ENCODE measurements at regions not wholly inside any gene's neighbourhood (a gene's known extent, or its start where the extent isn't known, plus 50 kb on each side); places are given as distances from the start of the nearest gene placed in this dataset.

DNA sequence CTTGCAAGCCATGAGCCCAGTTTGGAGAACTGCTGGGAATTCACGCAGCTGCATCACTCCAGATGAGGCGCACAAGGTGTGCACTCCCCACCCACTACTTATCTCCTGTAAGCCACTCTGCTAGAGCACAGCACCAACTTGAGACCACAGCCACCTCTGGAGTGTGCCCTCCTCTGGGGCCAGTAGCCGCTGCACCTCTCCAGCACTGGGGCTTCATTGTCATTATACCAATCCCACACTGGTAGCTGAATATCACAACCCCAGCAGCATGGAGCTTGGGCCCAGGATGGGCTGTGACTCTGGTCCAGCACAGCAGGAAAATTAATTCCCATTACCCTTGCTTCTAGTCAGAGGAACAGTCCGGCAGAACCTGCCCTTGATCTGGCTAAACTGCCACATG lies 125.6 kb downstream of the LSM5 start:
- peaks cover 26% of the 10 kb centered on the region for H3K27me3 Mint-ChIP-seq (ENCODE audit: low read depth)
- H3K4me3 Mint-ChIP-seq: no peak overlapping the region

GRCh38 chr7:32360127-32360526 lies 130.1 kb downstream of the LSM5 start:
- no peak overlapping the region for H3K4me3 Mint-ChIP-seq
- no peaks in the 10 kb centered on the region for H3K4me1 Mint-ChIP-seq
- no peak for TF ChIP-seq CTCF (IDR thresholded peaks at IDR 0.05; ENCODE audit: unreplicated experiment in 3 of 3)
- H3K9me3 Mint-ChIP-seq: no peaks in the 10 kb centered on the region
- no peaks in the 10 kb centered on the region for H3K36me3 Mint-ChIP-seq (ENCODE audit: low read depth)
- H3K27me3 Mint-ChIP-seq (ENCODE audit: low read depth): peaks cover 21% of the 10 kb centered on the region
- H3K27ac Mint-ChIP-seq: no peak overlapping the region

More for the DNA sequence above, 125.6 kb downstream of the LSM5 start:
- TF ChIP-seq CTCF (IDR thresholded peaks at IDR 0.05; ENCODE audit: unreplicated experiment in 3 of 3): no peak
- Mint-ChIP-seq H3K9me3 (peaks cover 8% of the 10 kb centered on the region), H3K36me3 (ENCODE audit: low read depth) (no peaks in the 10 kb centered on the region), H3K27ac (no peak overlapping the region), H3K4me1 (no peaks in the 10 kb centered on the region)

GRCh38 chr7:32357535-32358277 lies 132.5 kb downstream of the LSM5 start:
- Mint-ChIP-seq H3K9me3 (no peaks in the 10 kb centered on the region), H3K27ac (no peak overlapping the region), H3K4me3 (no peak overlapping the region), H3K36me3 (ENCODE audit: low read depth) (no peaks in the 10 kb centered on the region), H3K27me3 (ENCODE audit: low read depth) (peaks cover 24% of the 10 kb centered on the region), H3K4me1 (no peaks in the 10 kb centered on the region)
- peak in 1 of 3 experiments; percentile 26 for TF ChIP-seq CTCF (IDR thresholded peaks at IDR 0.05; ENCODE audit: unreplicated experiment in 3 of 3)

GRCh38 chr7:32347244-32347828 lies 142.8 kb downstream of the LSM5 start:
- peaks cover 8% of the 10 kb centered on the region for H3K27me3 Mint-ChIP-seq (ENCODE audit: low read depth)
- peak; percentile 47 to 62 (median 54) for TF ChIP-seq CTCF (IDR thresholded peaks at IDR 0.05; ENCODE audit: unreplicated experiment in 3 of 3)
- H3K27ac Mint-ChIP-seq: no peak overlapping the region
- H3K4me3 Mint-ChIP-seq: no peak overlapping the region
- no peaks in the 10 kb centered on the region for H3K4me1 Mint-ChIP-seq
- H3K9me3 Mint-ChIP-seq: no peaks in the 10 kb centered on the region
- no peaks in the 10 kb centered on the region for H3K36me3 Mint-ChIP-seq (ENCODE audit: low read depth)

DNA sequence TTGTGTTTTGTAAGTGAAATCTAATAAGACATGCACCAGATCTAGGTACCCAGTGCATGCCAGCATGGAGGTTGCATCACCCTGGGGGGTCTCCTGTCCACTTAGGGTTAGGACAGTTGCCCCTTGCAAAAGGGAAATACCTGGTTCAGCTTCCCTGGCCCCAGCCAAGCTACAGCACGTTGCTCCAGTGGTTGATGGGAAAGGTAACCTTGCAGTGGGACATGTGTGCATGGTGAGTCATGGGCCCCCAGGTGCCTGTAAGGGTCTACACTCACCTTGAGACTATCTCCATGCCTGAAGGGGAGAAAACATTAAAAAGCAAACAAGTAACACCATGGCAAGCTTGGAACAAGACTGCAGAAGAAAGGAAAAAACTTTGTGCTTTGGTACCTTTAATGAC lies 143.9 kb downstream of the LSM5 start:
- Mint-ChIP-seq H3K4me1 (no peaks in the 10 kb centered on the region), H3K27ac (no peak overlapping the region), H3K27me3 (ENCODE audit: low read depth) (peaks cover 8% of the 10 kb centered on the region), H3K4me3 (no peak overlapping the region), H3K36me3 (ENCODE audit: low read depth) (no peaks in the 10 kb centered on the region), H3K9me3 (no peaks in the 10 kb centered on the region)
- TF ChIP-seq CTCF (IDR thresholded peaks at IDR 0.05; ENCODE audit: unreplicated experiment in 3 of 3): no peak

DNA sequence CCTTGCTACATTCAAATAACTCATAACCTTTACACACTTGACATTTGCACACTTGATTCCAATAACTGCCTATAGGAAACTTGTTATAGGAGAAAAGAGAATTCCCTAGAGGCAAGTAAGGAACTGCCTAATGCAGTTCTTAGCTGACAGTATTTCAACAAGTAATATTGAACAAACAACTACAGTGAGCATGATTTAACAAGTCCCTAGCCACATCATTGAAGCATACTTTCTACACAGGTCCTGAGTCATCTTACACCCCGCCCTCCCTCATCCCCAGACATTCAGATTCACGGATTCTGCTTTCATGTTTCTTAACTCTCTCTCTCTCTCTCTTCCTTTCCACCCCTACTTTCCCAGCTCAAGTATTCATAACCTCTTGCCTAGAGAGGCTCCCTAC lies 153.5 kb downstream of the LSM5 start:
- no peaks in the 10 kb centered on the region for H3K36me3 Mint-ChIP-seq (ENCODE audit: low read depth)
- H3K9me3 Mint-ChIP-seq: peaks cover 8% of the 10 kb centered on the region
- no peak overlapping the region for H3K4me3 Mint-ChIP-seq
- no peak for TF ChIP-seq CTCF (IDR thresholded peaks at IDR 0.05; ENCODE audit: unreplicated experiment in 3 of 3)
- H3K27me3 Mint-ChIP-seq (ENCODE audit: low read depth): peaks cover 8% of the 10 kb centered on the region
- H3K4me1 Mint-ChIP-seq: no peaks in the 10 kb centered on the region
- H3K27ac Mint-ChIP-seq: no peak overlapping the region

All from nephron (organoid).